HEK293T (cell line): ENCODE measurements at regions not wholly inside any gene's neighbourhood (a gene's known extent, or its start where the extent isn't known, plus 50 kb on each side); places are given as distances from the start of the nearest gene placed in this dataset.

Experiments used
- ARNT ChIP-seq: fragments of 450-650 bp; IDR thresholded peaks from 2 replicates; pipeline ENCODE4 v1.6.1; 2017; ENCODE audit warnings: mild to moderate bottlenecking
- CTBP1 ChIP-seq: fragments of 450-650 bp; IDR thresholded peaks from 2 replicates; pipeline ENCODE4 v1.6.1; 2016; ENCODE audit warnings: borderline replicate concordance
- ELF4 ChIP-seq: fragments of 450-650 bp; IDR thresholded peaks from 2 replicates; pipeline ENCODE4 v1.6.1; 2017; ENCODE audit warnings: antibody characterized with exemption
- FOXA1 ChIP-seq: fragments of 450-650 bp; IDR thresholded peaks from 2 replicates; pipeline ENCODE4 v1.6.1; 2016; ENCODE audit warnings: mild to moderate bottlenecking
- FOXK2 ChIP-seq: fragments of 450-650 bp; IDR thresholded peaks from 2 replicates; pipeline ENCODE4 v1.6.1; 2016; ENCODE audit warnings: mild to moderate bottlenecking
- FOXM1 ChIP-seq: fragments of 450-650 bp; IDR thresholded peaks from 2 replicates; pipeline ENCODE4 v1.6.1; 2017; ENCODE audit warnings: mild to moderate bottlenecking, borderline replicate concordance
- HDGF ChIP-seq: fragments of 450-650 bp; IDR thresholded peaks from 2 replicates; pipeline ENCODE4 v1.6.1; 2017; ENCODE audit warnings: antibody characterized with exemption, borderline replicate concordance
- L3MBTL2 ChIP-seq: fragments of 450-650 bp; conservative IDR thresholded peaks from 2 replicates; pipeline ENCODE4 v1.6.1; 2016; ENCODE audit warnings: mild to moderate bottlenecking
- SUZ12 ChIP-seq: fragments of 450-650 bp; IDR thresholded peaks from 2 replicates; pipeline ENCODE4 v1.6.1; 2016; ENCODE audit warnings: mild to moderate bottlenecking
- TARDBP ChIP-seq: fragments of 450-650 bp; IDR thresholded peaks from 2 replicates; pipeline ENCODE4 v1.6.1; 2016

- no peak for TF ChIP-seq ARNT
- TF ChIP-seq FOXK2, result no peak
- TF ChIP-seq FOXM1, result no peak
- no peak for TF ChIP-seq CTBP1
- TF ChIP-seq TARDBP, result no peak
- no peak for TF ChIP-seq SUZ12
- TF ChIP-seq L3MBTL2, result no peak
- no peak for TF ChIP-seq ELF4
- TF ChIP-seq FOXA1, result no peak
- TF ChIP-seq HDGF, result no peak
Measured at GRCh38 chr4:178255172-178255571, 812.9 kb upstream of the AGA start.
